CD14-positive monocyte (primary cell): ENCODE measurements at regions not wholly inside any gene's neighbourhood (a gene's known extent, or its start where the extent isn't known, plus 50 kb on each side); places are given as distances from the start of the nearest gene placed in this dataset.

Experiments
- DNase-seq, 3 donors: peaks; one replicate each; pipeline ENCODE4 v3.0.0-alpha.2; 2011 to 2022
- H2AFZ ChIP-seq: 2 replicates; pipeline ENCODE4 v1.6.0; 2012; ENCODE audit warnings: mild to moderate bottlenecking, low read depth, low read length, inconsistent platforms; ENCODE audit not compliant: insufficient read depth, poor library complexity, severe bottlenecking
- H3K27ac ChIP-seq, 2 donors: 1 replicate in 1 of 2; 2 replicates in 1 of 2; pipeline ENCODE4 v1.5.1; 2012 to 2013; ENCODE audit warnings: low read length in 2 of 2, control low read depth in 1 of 2, inconsistent platforms in 1 of 2, low read depth in 1 of 2, mild to moderate bottlenecking in 1 of 2
- H3K27me3 ChIP-seq, 2 donors: one replicate each; pipeline versions ENCODE4 v1.6.0 to v1.6.1; 2011 to 2013; ENCODE audit warnings: low read length in 2 of 2; ENCODE audit not compliant: control insufficient read depth in 2 of 2, insufficient read depth in 2 of 2
- H3K36me3 ChIP-seq, 2 donors: replicated peaks in 1 of 2; 1 replicate in 1 of 2; 2 replicates in 1 of 2; pipeline versions ENCODE4 v1.5.1 to v1.6.1; 2012 to 2013; ENCODE audit warnings: low read length in 2 of 2, control low read depth in 1 of 2, inconsistent platforms in 1 of 2, mild to moderate bottlenecking in 1 of 2; ENCODE audit not compliant: insufficient read depth in 2 of 2, control insufficient read depth in 1 of 2
- H3K4me1 ChIP-seq, 2 donors: 1 replicate in 1 of 2; 2 replicates in 1 of 2; pipeline versions ENCODE4 v1.5.1 to v1.6.1; 2012 to 2013; ENCODE audit warnings: low read length in 2 of 2, control low read depth in 1 of 2, inconsistent platforms in 1 of 2, mild to moderate bottlenecking in 1 of 2, moderate library complexity in 1 of 2; ENCODE audit not compliant: insufficient read depth in 2 of 2, control insufficient read depth in 1 of 2
- H3K4me2 ChIP-seq: replicated peaks from 2 replicates; pipeline ENCODE3; 2012; ENCODE audit warnings: low read length, moderate library complexity, mild to moderate bottlenecking; ENCODE audit not compliant: poor library complexity, severe bottlenecking; ENCODE audit errors: extremely low read depth
- H3K4me3 ChIP-seq, 3 experiments: fragments of 200-600 bp in 1 of 3; sonication (generic) in 1 of 3; replicated peaks in 1 of 3; 1 replicate in 2 of 3; 2 replicates in 1 of 3; pipeline ENCODE4 v1.5.1; 2011 to 2013; ENCODE audit warnings: low read length in 3 of 3, mild to moderate bottlenecking in 3 of 3, control low read depth in 2 of 3, low read depth in 2 of 3, inconsistent platforms in 1 of 3, moderate library complexity in 1 of 3
- H3K79me2 ChIP-seq: 2 replicates; pipeline ENCODE4 v1.6.0; 2012; ENCODE audit warnings: mild to moderate bottlenecking, control low read depth, inconsistent platforms, low read length, moderate library complexity; ENCODE audit not compliant: insufficient read depth
- H3K9ac ChIP-seq: 2 replicates; pipeline ENCODE4 v1.6.0; 2017; ENCODE audit warnings: low read length, mild to moderate bottlenecking; ENCODE audit not compliant: insufficient read depth, poor library complexity, severe bottlenecking
- H3K9me3 ChIP-seq, 2 donors: replicated peaks in 1 of 2; 1 replicate in 1 of 2; 2 replicates in 1 of 2; pipeline versions ENCODE4 v1.5.1 to v1.6.1; 2012 to 2013; ENCODE audit warnings: low read length in 2 of 2, control low read depth in 1 of 2; ENCODE audit not compliant: control insufficient read depth in 1 of 2, insufficient read depth in 1 of 2
- H4K20me1 ChIP-seq: 2 replicates; pipeline ENCODE4 v1.6.0; 2012; ENCODE audit warnings: mild to moderate bottlenecking, low read length, control low read depth, moderate library complexity; ENCODE audit not compliant: insufficient read depth
- H3K27ac Mint-ChIP-seq, 7 donors: one replicate each; pipeline ENCODE4 v1.8.0; 2020; ENCODE audit warnings: mild to moderate bottlenecking in 7 of 7, mixed read lengths in 7 of 7, moderate library complexity in 6 of 7, inconsistent platforms in 2 of 7
- H3K27me3 Mint-ChIP-seq, 3 donors: one replicate each; pipeline ENCODE4 v1.8.0; 2021 to 2022; ENCODE audit warnings: low read depth in 3 of 3, mild to moderate bottlenecking in 3 of 3, mixed read lengths in 3 of 3, moderate library complexity in 3 of 3, inconsistent platforms in 1 of 3
- H3K36me3 Mint-ChIP-seq, 2 donors: one replicate each; pipeline ENCODE4 v1.8.0; 2020; ENCODE audit warnings: mixed read lengths in 2 of 2, inconsistent platforms in 1 of 2, mild to moderate bottlenecking in 1 of 2
- H3K4me1 Mint-ChIP-seq: one replicate; pipeline ENCODE4 v1.8.0; 2020; ENCODE audit warnings: mild to moderate bottlenecking, mixed read lengths
- H3K4me3 Mint-ChIP-seq, 2 donors: one replicate each; pipeline ENCODE4 v1.8.0; 2020; ENCODE audit warnings: mild to moderate bottlenecking in 2 of 2, mixed read lengths in 2 of 2, moderate library complexity in 1 of 2
- H3K9me3 Mint-ChIP-seq, 7 donors: one replicate each; pipeline ENCODE4 v1.8.0; 2020 to 2022; ENCODE audit warnings: mixed read lengths in 7 of 7, mild to moderate bottlenecking in 6 of 7, moderate library complexity in 6 of 7, inconsistent platforms in 2 of 7
- CTCF ChIP-seq: fragments of 200-600 bp; IDR thresholded peaks from one replicate; pipeline ENCODE4 v1.8.0; 2022; ENCODE audit warnings: antibody characterized with exemption, mild to moderate bottlenecking
- WGBS: methylation state at CpG from one replicate; pipeline ENCODE4 v1.1.5; 2013; ENCODE audit warnings: missing lambda C conversion rate; ENCODE audit not compliant: insufficient coverage; 5-methylcytosine and 5-hydroxymethylcytosine counted together
- intact Hi-C, 2 donors: fragments of 100-400 bp; cut with micrococcal nuclease; formaldehyde crosslinking; loops; one replicate each; pipeline versions ENCODE4 v1.15.0 to v1.15.1; 2023

GRCh38 chr16:64339052-64339770 is 782.7 kb downstream of the CDH11 start:
- Mint-ChIP-seq H3K4me1 (no peaks in the 10 kb centered on the region), H3K27me3 (peaks cover 0 to 2% (median 0%) of the 10 kb centered on the region in 3 donors), H3K4me3 (no peak overlapping the region), H3K36me3 (no peaks in the 10 kb centered on the region), H3K9me3 (peaks cover 0 to 15% (median 6%) of the 10 kb centered on the region in 7 donors), H3K27ac (peak overlapping the region in 1 of 7 donors; percentile 73)
- WGBS: 81% methylated on average over 1 of the region's 4 CpGs
- Histone ChIP-seq H3K4me3 (no peak overlapping the region), H4K20me1 (no peaks in the 10 kb centered on the region), H3K27ac (no peak overlapping the region), H3K9ac (no peak overlapping the region), H3K36me3 (no peaks in the 10 kb centered on the region), H3K9me3 (peaks cover 7 to 10% of the 10 kb centered on the region in 2 donors), H3K4me1 (no peaks in the 10 kb centered on the region), H3K4me2 (no peak overlapping the region), H3K79me2 (no peaks in the 10 kb centered on the region), H2AFZ (no peak overlapping the region), H3K27me3 (no peaks in the 10 kb centered on the region)
- no peak for TF ChIP-seq CTCF
- no peak for DNase-seq
- intact Hi-C loops: no loop called here

- WGBS: no CpG with 5 or more reads among the region's 2 CpGs
- no peak for TF ChIP-seq CTCF
- H3K27me3 Mint-ChIP-seq: peaks cover 0 to 4% (median 0%) of the 10 kb centered on the region in 3 donors
- Histone ChIP-seq H3K4me1 (no peaks in the 10 kb centered on the region), H3K79me2 (no peaks in the 10 kb centered on the region), H3K9ac (no peak overlapping the region), H4K20me1 (no peaks in the 10 kb centered on the region), H3K4me3 (no peak overlapping the region), H3K4me2 (no peak overlapping the region), H2AFZ (no peak overlapping the region), H3K27me3 (no peaks in the 10 kb centered on the region), H3K27ac (no peak overlapping the region), H3K36me3 (no peaks in the 10 kb centered on the region), H3K9me3 (no peaks in the 10 kb centered on the region)
- H3K4me3 Mint-ChIP-seq: no peak overlapping the region
- DNase-seq: no peak
- H3K36me3 Mint-ChIP-seq: no peaks in the 10 kb centered on the region
- H3K27ac Mint-ChIP-seq: no peak overlapping the region
- H3K4me1 Mint-ChIP-seq: no peaks in the 10 kb centered on the region
- no peaks in the 10 kb centered on the region for H3K9me3 Mint-ChIP-seq
- intact Hi-C loops: no loop called here
Measured at GRCh38 chr16:64321881-64322280, 800.0 kb downstream of the CDH11 start.
